SK-N-SH treated with all-trans-retinoic acid at 6 μM for 48 hours (cell line): ENCODE measurements at regions not wholly inside any gene's neighbourhood (a gene's known extent, or its start where the extent isn't known, plus 50 kb on each side); places are given as distances from the start of the nearest gene placed in this dataset.

ENCODE experiments used
- ATAC-seq: fragments of 200-7000 bp; cut with Tn5 transposase; 3 replicates; pipeline ENCODE4 v1.9.1; 2020; ENCODE audit warnings: mild to moderate bottlenecking, moderate library complexity
- ARNTL ChIP-seq: fragments of 450-650 bp; formaldehyde crosslinking; IDR thresholded peaks from 2 replicates; pipeline ENCODE4 v1.5.0; 2020; ENCODE audit warnings: low read depth, mild to moderate bottlenecking, moderate library complexity, borderline replicate concordance
- BACH2 ChIP-seq: fragments of 250-450 bp; sonication (Bioruptor Pico); IDR thresholded peaks from 2 replicates; pipeline ENCODE4 v1.9.0; 2021; ENCODE audit warnings: mild to moderate bottlenecking, borderline replicate concordance
- ESRRG ChIP-seq: fragments of 250-450 bp; sonication (Bioruptor Pico); IDR thresholded peaks from 2 replicates; pipeline ENCODE4 v1.6.1; 2021; ENCODE audit warnings: mild to moderate bottlenecking
- GLIS3 ChIP-seq: fragments of 250-450 bp; sonication (Bioruptor Pico); IDR thresholded peaks from 2 replicates; pipeline ENCODE4 v1.5.0; 2020; ENCODE audit warnings: mild to moderate bottlenecking, moderate library complexity
- ISL1 ChIP-seq: fragments of 250-450 bp; sonication (Bioruptor Pico); IDR thresholded peaks from 2 replicates; pipeline ENCODE4 v2.1.2; 2022; ENCODE audit warnings: mild to moderate bottlenecking, moderate library complexity
- OSR1 ChIP-seq: fragments of 250-450 bp; sonication (Bioruptor Pico); IDR thresholded peaks from 2 replicates; pipeline ENCODE4 v1.8.0; 2022; ENCODE audit warnings: moderate library complexity, mild to moderate bottlenecking, inconsistent platforms
- PPARA ChIP-seq: fragments of 250-450 bp; sonication (Bioruptor Pico); IDR thresholded peaks from 2 replicates; pipeline ENCODE4 v1.5.0; 2020; ENCODE audit warnings: mild to moderate bottlenecking, borderline replicate concordance
- RARB ChIP-seq: fragments of 250-450 bp; sonication (Bioruptor Pico); IDR thresholded peaks from 2 replicates; pipeline ENCODE4 v1.8.0; 2021; ENCODE audit warnings: mild to moderate bottlenecking, moderate library complexity
- SNAI2 ChIP-seq: fragments of 250-450 bp; sonication (Bioruptor Pico); IDR thresholded peaks from 2 replicates; pipeline ENCODE4 v1.5.0; 2020; ENCODE audit warnings: mild to moderate bottlenecking, moderate library complexity
- TCF4 ChIP-seq: fragments of 250-450 bp; sonication (Bioruptor Pico); IDR thresholded peaks from 2 replicates; pipeline ENCODE4 v1.8.0; 2021; ENCODE audit warnings: mild to moderate bottlenecking, moderate library complexity, borderline replicate concordance
- TOX ChIP-seq: fragments of 250-450 bp; sonication (Bioruptor Pico); IDR thresholded peaks from 2 replicates; pipeline ENCODE4 v1.8.0; 2021; ENCODE audit warnings: mild to moderate bottlenecking, moderate library complexity, borderline replicate concordance
- ZC3H10 ChIP-seq: fragments of 250-450 bp; sonication (Bioruptor Pico); IDR thresholded peaks from 2 replicates; pipeline ENCODE4 v1.5.1; 2021; ENCODE audit warnings: mild to moderate bottlenecking, moderate library complexity
- ZFP3 ChIP-seq: fragments of 250-450 bp; sonication (Bioruptor Pico); IDR thresholded peaks from 2 replicates; pipeline ENCODE4 v1.5.0; 2020; ENCODE audit warnings: mild to moderate bottlenecking, moderate library complexity
- ZFP30 ChIP-seq: fragments of 450-650 bp; formaldehyde crosslinking; IDR thresholded peaks from 2 replicates; pipeline ENCODE4 v1.5.0; 2022; ENCODE audit warnings: mild to moderate bottlenecking, moderate library complexity
- ZNF565 ChIP-seq: fragments of 450-650 bp; formaldehyde crosslinking; conservative IDR thresholded peaks from 2 replicates; pipeline ENCODE4 v1.5.0; 2020; ENCODE audit warnings: low read depth, mild to moderate bottlenecking, moderate library complexity
- ZNF70 ChIP-seq: fragments of 450-650 bp; formaldehyde crosslinking; IDR thresholded peaks from 2 replicates; pipeline ENCODE4 v1.5.0; 2020; ENCODE audit warnings: mild to moderate bottlenecking, moderate library complexity
- TF ChIP-seq, protein P1 (sequence below): fragments of 250-450 bp; sonication (Bioruptor Pico); IDR thresholded peaks from 2 replicates; pipeline ENCODE4 v1.8.0; 2020; ENCODE audit warnings: mild to moderate bottlenecking, moderate library complexity, borderline replicate concordance
- TF ChIP-seq, protein P2 (sequence below): fragments of 250-450 bp; sonication (Bioruptor Pico); IDR thresholded peaks from 2 replicates; pipeline ENCODE4 v1.8.0; 2021; ENCODE audit warnings: low read depth, mild to moderate bottlenecking, moderate library complexity, borderline replicate concordance
- TF ChIP-seq, protein P3 (sequence below): fragments of 250-450 bp; sonication (Bioruptor Pico); IDR thresholded peaks from 2 replicates; pipeline ENCODE4 v1.5.1; 2021; ENCODE audit warnings: mild to moderate bottlenecking, moderate library complexity
- TF ChIP-seq, protein P4 (sequence below): fragments of 250-450 bp; sonication (Bioruptor Pico); IDR thresholded peaks from 2 replicates; pipeline ENCODE4 v1.5.0; 2020; ENCODE audit warnings: mild to moderate bottlenecking, moderate library complexity

GRCh38 chr14:71636076-71636475 lies 296.2 kb upstream of the RGS6 start (continued):
- TF ChIP-seq SNAI2 (CRISPR knock-in tag) (no peak), ARNTL (CRISPR knock-in tag) (no peak), ZNF70 (CRISPR knock-in tag) (no peak)
- TF ChIP-seq, all 23 proteins: peak for 0

- ATAC-seq: no peak
- no peak for TF ChIP-seq SNAI2 (CRISPR knock-in tag)
- TF ChIP-seq TCF4 (CRISPR knock-in tag): no peak
- no peak for TF ChIP-seq ZFP30 (CRISPR knock-in tag)
- no peak for TF ChIP-seq ZNF565 (CRISPR knock-in tag)
- TF ChIP-seq, protein P1, sequence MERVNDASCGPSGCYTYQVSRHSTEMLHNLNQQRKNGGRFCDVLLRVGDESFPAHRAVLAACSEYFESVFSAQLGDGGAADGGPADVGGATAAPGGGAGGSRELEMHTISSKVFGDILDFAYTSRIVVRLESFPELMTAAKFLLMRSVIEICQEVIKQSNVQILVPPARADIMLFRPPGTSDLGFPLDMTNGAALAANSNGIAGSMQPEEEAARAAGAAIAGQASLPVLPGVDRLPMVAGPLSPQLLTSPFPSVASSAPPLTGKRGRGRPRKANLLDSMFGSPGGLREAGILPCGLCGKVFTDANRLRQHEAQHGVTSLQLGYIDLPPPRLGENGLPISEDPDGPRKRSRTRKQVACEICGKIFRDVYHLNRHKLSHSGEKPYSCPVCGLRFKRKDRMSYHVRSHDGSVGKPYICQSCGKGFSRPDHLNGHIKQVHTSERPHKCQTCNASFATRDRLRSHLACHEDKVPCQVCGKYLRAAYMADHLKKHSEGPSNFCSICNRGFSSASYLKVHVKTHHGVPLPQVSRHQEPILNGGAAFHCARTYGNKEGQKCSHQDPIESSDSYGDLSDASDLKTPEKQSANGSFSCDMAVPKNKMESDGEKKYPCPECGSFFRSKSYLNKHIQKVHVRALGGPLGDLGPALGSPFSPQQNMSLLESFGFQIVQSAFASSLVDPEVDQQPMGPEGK (CRISPR knock-in tag): no peak
- no peak for TF ChIP-seq ESRRG (CRISPR knock-in tag)
- no peak for TF ChIP-seq PPARA (CRISPR knock-in tag)
- no peak for TF ChIP-seq ZC3H10 (CRISPR knock-in tag)
- TF ChIP-seq ZNF70 (CRISPR knock-in tag): no peak
- TF ChIP-seq TOX (CRISPR knock-in tag): no peak
- TF ChIP-seq ZFP3: no peak
- TF ChIP-seq RARB: no peak
These were observed 295.3 kb upstream of the RGS6 start for GRCh38 chr14:71636820-71637471.

GRCh38 chr14:71638523-71639196 lies 293.6 kb upstream of the RGS6 start:
- no peak for ATAC-seq
- TF ChIP-seq, protein P2, sequence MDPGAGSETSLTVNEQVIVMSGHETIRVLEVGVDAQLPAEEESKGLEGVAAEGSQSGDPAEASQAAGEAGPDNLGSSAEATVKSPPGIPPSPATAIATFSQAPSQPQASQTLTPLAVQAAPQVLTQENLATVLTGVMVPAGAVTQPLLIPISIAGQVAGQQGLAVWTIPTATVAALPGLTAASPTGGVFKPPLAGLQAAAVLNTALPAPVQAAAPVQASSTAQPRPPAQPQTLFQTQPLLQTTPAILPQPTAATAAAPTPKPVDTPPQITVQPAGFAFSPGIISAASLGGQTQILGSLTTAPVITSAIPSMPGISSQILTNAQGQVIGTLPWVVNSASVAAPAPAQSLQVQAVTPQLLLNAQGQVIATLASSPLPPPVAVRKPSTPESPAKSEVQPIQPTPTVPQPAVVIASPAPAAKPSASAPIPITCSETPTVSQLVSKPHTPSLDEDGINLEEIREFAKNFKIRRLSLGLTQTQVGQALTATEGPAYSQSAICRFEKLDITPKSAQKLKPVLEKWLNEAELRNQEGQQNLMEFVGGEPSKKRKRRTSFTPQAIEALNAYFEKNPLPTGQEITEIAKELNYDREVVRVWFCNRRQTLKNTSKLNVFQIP: no peak
- TF ChIP-seq ZFP3: no peak
- TF ChIP-seq BACH2: no peak
- TF ChIP-seq, protein P3, sequence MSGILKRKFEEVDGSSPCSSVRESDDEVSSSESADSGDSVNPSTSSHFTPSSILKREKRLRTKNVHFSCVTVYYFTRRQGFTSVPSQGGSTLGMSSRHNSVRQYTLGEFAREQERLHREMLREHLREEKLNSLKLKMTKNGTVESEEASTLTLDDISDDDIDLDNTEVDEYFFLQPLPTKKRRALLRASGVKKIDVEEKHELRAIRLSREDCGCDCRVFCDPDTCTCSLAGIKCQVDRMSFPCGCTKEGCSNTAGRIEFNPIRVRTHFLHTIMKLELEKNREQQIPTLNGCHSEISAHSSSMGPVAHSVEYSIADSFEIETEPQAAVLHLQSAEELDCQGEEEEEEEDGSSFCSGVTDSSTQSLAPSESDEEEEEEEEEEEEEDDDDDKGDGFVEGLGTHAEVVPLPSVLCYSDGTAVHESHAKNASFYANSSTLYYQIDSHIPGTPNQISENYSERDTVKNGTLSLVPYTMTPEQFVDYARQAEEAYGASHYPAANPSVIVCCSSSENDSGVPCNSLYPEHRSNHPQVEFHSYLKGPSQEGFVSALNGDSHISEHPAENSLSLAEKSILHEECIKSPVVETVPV (CRISPR knock-in tag): no peak
- no peak for TF ChIP-seq ZNF70 (CRISPR knock-in tag)
- no peak for TF ChIP-seq OSR1 (CRISPR knock-in tag)
- no peak for TF ChIP-seq ESRRG (CRISPR knock-in tag)
- TF ChIP-seq PPARA (CRISPR knock-in tag): no peak
- no peak for TF ChIP-seq ZNF565 (CRISPR knock-in tag)
- no peak for TF ChIP-seq TOX (CRISPR knock-in tag)
- no peak for TF ChIP-seq GLIS3 (CRISPR knock-in tag)
- no peak for TF ChIP-seq RARB
- TF ChIP-seq, protein P4, sequence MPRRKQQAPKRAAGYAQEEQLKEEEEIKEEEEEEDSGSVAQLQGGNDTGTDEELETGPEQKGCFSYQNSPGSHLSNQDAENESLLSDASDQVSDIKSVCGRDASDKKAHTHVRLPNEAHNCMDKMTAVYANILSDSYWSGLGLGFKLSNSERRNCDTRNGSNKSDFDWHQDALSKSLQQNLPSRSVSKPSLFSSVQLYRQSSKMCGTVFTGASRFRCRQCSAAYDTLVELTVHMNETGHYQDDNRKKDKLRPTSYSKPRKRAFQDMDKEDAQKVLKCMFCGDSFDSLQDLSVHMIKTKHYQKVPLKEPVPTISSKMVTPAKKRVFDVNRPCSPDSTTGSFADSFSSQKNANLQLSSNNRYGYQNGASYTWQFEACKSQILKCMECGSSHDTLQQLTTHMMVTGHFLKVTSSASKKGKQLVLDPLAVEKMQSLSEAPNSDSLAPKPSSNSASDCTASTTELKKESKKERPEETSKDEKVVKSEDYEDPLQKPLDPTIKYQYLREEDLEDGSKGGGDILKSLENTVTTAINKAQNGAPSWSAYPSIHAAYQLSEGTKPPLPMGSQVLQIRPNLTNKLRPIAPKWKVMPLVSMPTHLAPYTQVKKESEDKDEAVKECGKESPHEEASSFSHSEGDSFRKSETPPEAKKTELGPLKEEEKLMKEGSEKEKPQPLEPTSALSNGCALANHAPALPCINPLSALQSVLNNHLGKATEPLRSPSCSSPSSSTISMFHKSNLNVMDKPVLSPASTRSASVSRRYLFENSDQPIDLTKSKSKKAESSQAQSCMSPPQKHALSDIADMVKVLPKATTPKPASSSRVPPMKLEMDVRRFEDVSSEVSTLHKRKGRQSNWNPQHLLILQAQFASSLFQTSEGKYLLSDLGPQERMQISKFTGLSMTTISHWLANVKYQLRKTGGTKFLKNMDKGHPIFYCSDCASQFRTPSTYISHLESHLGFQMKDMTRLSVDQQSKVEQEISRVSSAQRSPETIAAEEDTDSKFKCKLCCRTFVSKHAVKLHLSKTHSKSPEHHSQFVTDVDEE (CRISPR knock-in tag): no peak
- TF ChIP-seq ISL1 (CRISPR knock-in tag): no peak
- TF ChIP-seq ZC3H10 (CRISPR knock-in tag): no peak
- TF ChIP-seq, protein P1 (CRISPR knock-in tag): no peak
- no peak for TF ChIP-seq TCF4 (CRISPR knock-in tag)
